Fibroblast of the aortic adventitia (primary cell): ENCODE measurements at regions not wholly inside any gene's neighbourhood (a gene's known extent, or its start where the extent isn't known, plus 50 kb on each side); places are given as distances from the start of the nearest gene placed in this dataset.

ENCODE experiments used
- DNase-seq: peaks from one replicate; pipeline ENCODE4 v3.0.0-alpha.2; 2010; ENCODE audit warnings: low read depth
- H3K4me3 ChIP-seq: 2 replicates; pipeline ENCODE4 v1.5.1; 2011; ENCODE audit warnings: low read depth, mild to moderate bottlenecking, control low read depth, low read length, moderate library complexity
- CTCF ChIP-seq: IDR thresholded peaks from 2 replicates; pipeline ENCODE4 v1.5.1; 2011; ENCODE audit warnings: mild to moderate bottlenecking, low read length, control low read depth, inconsistent platforms; ENCODE audit not compliant: insufficient read depth

DNA sequence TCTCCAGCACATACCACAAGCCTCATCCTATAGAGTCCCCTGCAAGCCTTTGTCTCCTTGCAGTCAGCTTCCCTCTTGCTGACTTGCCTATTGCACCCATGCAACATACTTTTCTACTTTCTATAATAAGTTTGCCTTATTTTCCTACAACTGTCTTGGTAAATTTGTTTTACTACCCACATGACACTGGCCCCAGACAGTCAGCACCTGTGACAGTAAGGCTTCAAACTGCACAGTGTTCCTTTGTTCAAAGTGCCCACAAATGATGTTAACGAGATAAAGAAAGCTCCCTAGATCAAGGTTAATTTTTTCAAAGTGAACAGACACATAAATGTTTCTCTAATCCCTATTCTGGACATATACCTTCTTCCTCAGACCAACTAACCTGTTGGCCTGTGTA, 529.1 kb upstream of the PCDH10 start:
- TF ChIP-seq CTCF = no peak
- no peak overlapping the region for H3K4me3 ChIP-seq

DNA sequence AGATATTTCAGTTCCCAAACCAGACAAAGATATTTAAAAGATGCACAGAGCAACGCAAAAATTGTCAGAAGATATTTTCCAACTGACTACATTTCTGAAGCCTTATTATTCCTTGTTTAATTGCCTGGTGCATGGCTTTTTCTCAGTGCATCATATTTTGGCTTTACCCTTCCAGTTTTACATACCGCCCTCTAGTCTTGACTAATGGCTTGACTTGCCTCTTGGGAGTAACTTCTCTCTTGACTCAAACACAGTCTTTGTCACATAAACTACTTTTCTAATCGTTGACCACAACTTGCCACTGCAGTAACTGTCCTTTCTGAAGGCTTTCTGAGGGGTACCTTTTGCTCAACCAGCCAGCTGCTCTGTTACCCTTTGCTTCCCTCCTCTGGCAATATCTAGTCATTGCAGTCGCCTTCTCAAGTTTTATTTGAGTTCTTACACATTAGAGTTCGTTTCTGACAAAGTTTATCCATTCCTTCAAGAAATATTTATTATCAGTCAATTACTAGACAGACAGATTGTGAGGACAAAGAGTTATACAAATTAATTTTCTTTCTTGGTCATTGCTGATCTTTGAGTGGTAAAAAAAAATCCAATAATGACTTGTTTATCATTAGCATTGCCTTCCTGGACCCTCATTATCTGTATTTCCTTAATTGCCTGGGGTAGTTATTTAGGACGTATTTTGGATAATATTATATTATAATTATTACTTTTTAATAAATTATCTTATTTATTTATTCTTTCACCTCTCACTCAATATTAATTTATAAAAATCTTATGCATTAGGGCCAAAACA, 506.9 kb upstream of the PCDH10 start:
- DNase-seq = peak; percentile 46
- TF ChIP-seq CTCF = peak; percentile 64
- no peak overlapping the region for H3K4me3 ChIP-seq

More for the DNA sequence above, 529.1 kb upstream of the PCDH10 start:
- no peak for DNase-seq

DNA sequence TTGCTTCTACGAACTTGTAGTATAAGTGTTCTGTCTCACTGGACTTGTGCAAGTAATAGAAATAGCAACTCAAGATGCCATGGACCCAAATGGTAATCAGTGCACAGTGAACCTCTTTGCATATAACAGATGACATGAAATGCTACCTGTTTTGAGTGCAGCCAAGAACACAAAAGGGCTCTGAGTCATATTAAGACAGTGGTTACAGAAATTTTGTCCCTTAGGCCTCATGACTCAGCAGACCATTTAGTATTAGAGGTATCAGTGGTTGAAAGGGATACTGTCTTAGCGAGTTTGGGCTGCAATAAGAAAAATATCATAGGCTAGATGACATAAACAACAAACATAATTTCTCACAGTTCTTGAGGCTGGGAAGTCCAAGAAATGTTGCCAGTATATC, 502.9 kb upstream of the PCDH10 start:
- TF ChIP-seq CTCF = no peak
- no peak for DNase-seq
- no peak overlapping the region for H3K4me3 ChIP-seq

GRCh38 chr4:132651196-132651595, 497.9 kb upstream of the PCDH10 start:
- TF ChIP-seq CTCF = no peak
- no peak overlapping the region for H3K4me3 ChIP-seq
- no peak for DNase-seq

DNA sequence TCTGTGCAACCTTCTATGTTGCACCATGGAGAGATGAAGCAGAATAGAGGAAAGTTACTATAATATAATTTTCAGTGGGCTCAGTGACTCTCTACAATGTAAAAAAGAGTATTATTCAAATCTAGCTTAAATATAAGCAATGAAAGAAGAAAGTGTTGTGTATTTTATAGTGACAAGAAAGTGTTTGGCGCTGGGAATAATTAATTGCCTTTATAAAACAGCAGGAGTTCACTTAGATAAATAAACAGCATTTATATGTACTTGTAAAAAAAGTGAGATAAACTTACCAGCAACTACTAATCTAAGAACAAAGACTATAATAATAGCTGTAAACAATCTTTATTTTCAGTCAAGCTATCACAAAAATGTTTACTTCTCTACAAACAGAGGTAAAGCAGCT, 488.9 kb upstream of the PCDH10 start:
- DNase-seq = no peak
- H3K4me3 ChIP-seq = no peak overlapping the region
- TF ChIP-seq CTCF = no peak

- TF ChIP-seq CTCF = no peak
- DNase-seq = no peak
- no peak overlapping the region for H3K4me3 ChIP-seq
Observed at GRCh38 chr4:132662456-132662855, 486.6 kb upstream of the PCDH10 start.

DNA sequence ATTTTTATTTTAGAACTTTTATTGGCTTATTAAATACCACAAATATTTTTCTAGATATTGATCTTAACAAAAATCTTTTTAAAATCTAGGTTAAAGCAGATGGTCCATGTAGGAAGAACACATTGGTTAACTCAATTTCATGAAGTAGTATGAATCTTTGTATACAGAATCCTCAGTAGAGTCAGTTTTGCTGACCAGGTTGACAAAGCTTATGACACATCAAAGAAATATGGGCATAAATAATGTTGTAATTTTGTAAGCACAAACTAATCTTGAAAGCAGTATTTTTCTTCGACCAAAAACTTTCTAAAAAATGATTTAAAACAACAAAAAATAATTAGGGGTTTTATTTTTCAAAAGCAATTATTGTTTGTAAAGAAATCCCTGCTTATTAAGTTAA, 479.3 kb upstream of the PCDH10 start:
- no peak for TF ChIP-seq CTCF
- H3K4me3 ChIP-seq = no peak overlapping the region
- DNase-seq = no peak
